CD4-positive, alpha-beta T cell treated with Interleukin-17A for 1 hour (primary cell): ENCODE measurements at regions not wholly inside any gene's neighbourhood (a gene's known extent, or its start where the extent isn't known, plus 50 kb on each side); places are given as distances from the start of the nearest gene placed in this dataset.
A peak's percentile ranks its signal among the peaks of the same experiment; 100 is the strongest.
"Not testable (repeated sequence)": the region's sequence is repeated elsewhere in the genome, so short reads cannot be mapped to it uniquely, and the experiment has no call there.

Experiments
- DNase-seq: peaks from one replicate; pipeline ENCODE4 v3.0.0-alpha.2; 2020

DNA sequence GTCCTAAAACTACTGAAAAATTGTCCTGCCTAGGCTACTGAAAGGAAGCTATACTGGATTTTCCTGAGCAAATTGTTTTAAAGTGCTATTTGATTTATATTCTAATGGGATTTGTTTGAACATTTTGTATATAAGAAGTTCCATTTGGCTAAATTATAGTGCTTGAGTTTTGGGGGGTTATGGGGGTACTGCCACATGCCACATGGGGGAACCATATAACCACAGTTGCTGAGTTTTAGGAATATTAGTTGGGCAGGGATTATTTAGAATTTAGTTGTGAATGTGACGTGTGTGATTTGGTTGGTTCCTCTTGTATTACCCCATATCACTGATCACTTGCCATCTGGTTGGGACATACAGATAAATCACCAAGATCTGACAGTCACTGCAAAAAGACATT is 224.5 kb upstream of the TAPT1 start:
- DNase-seq: no peak

DNA sequence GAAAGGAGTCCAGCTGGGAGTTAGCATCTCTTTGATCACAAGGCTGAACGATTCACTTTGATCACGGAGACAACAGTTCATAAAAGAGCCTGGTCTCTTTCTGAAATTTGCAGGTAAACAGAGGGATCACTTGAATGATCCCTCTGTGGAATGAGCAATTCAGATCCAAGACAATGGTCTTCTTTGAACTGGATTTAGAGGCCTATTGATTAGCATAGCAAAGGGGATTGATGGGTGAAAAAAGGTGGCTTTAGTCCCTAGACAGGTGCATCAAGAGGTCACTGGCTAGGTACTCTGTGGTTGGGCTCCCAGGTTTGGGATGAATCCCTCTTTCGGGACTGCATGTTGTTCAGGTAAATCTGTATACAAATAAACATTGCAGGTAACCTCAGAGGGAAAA is 223.8 kb upstream of the TAPT1 start:
- DNase-seq: no peak

- no peak for DNase-seq
Measured at GRCh38 chr4:16449406-16449805, 223.1 kb upstream of the TAPT1 start.

- DNase-seq: no peak
Measured at GRCh38 chr4:16448241-16448840, 222.1 kb upstream of the TAPT1 start.

- DNase-seq: peak; percentile 35
Measured at GRCh38 chr4:16443504-16444088, 217.3 kb upstream of the TAPT1 start.

DNA sequence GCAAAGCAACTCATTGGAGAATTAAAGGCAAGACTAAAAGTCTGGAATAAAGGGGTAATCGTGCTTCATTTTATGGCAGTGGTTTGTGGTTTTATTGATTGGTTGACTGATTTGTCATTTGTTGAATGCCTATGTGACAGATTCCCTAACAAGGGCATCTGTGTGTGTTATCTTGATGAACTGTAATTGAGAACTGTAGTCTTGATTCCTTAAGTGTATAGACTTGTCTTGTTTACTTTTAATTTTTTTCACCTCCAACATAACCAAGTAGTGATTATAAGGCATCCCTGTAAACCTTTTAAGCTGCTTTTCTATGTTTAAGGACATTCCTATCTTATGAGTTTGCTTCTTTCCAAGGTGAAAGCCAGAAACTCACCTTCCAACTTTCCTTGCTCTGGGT is 216.0 kb upstream of the TAPT1 start:
- DNase-seq: no peak

DNA sequence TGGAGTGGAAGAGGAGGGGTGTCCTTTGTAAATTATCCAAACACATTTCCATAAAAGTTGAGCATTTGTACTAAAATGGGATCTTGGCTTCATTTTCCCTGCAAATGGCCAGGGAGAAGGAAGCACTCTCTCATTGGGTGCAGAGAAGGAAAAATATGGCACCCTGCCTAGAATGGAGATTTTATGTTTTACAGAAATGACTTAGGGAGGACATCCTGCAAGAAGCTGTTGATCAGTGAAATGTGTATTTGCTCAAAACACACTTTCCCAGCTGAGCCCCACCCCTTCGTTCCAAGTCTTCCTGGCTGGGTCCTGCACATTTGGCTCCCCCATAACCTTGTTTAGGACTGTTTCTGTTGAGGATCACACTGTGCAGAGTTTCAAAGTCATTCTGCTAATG is 213.5 kb upstream of the TAPT1 start:
- DNase-seq: no peak

DNA sequence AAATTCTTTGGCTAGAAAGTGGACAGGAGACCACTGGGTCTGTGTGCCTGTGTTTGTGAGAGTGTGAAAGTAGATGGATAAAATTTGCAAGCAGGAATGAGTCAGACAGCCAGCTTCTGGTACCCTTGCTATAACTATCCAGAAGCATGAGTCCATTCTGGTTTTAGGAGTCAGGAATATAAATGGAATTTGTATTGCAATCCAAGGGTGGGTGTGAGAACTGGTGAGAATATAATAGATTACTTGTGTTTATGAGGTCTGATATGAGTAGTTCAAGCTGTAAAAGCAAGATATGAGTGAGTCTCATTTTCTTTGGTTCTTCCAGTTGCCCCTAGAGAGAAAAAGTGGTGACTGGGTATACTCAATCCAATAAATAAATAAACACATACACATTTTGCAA is 212.7 kb upstream of the TAPT1 start:
- no peak for DNase-seq

DNA sequence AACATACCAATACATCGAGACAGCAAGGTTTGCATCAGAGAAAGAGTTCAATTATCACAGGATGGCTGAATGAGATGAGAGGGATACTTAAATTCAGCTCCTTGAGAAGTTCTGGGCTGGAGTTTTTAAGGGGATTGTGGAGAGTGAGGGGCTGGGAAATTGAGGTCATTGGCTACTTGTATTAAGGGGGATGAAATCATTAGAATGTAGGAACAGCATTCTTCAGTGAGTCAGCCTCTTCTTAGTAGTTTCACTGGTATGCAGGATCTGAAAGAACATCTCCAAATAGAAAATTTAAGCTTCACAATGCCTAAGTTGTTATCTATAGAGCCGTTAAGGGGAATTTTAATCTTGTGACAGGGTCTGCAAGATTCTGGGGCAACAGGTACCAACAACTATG is 211.6 kb upstream of the TAPT1 start:
- DNase-seq: no peak

DNA sequence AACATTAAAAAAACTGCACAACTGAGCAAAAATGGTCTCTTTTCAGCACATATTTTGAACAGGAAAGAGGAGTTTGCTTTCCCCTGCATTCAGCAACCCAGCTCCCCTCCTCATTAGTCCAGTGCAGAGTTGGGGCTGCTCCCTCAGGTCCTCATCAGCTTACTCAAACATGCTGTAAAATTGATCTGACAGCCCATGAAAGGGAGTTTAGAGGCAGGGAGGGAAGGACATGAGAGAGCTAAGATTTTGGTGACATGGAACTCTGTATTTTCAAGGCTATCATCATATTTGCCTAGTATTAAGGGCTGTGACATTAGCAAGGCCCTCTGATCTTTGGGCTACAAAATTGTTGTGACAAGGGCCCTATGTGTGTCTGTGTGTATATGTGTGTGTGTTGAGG is 205.6 kb upstream of the TAPT1 start:
- no peak for DNase-seq

DNA sequence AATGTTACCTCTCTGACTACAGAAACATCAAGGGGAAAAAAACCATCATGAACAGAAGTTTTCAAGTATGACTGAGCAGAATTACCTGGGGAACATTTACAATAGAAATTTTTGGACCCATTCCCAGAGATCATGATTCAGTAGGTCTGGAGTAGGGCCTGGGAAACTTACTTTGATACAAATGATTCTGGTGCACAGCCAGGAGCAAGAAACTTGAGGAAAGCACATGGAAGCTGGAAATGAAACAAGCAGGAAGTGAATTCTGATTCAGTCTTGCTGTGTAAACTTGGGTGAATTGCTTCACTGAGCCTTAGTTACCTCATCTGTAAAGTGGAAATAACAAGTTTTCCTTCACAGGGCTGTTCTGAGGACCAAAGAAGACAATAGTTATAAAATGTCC is 192.5 kb upstream of the TAPT1 start:
- no peak for DNase-seq

DNA sequence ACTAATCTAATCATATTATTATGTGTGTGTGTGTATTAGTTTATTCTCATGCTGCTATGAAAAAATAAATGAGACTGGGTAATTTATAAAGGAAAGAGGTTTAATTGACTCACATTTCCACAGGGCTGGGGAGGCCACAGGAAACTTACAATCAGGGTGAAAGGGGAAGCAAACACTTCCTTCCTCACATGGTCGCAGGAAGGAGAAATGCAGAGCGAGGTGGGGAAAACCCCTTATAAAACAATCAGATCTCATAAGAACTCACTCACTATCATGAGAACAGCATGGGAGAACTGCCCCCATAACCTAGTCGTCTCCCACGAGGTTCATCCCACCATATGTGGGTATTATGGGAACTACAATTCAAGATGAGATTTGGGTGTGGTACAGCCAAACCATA is 190.9 kb upstream of the TAPT1 start:
- DNase-seq: no peak

DNA sequence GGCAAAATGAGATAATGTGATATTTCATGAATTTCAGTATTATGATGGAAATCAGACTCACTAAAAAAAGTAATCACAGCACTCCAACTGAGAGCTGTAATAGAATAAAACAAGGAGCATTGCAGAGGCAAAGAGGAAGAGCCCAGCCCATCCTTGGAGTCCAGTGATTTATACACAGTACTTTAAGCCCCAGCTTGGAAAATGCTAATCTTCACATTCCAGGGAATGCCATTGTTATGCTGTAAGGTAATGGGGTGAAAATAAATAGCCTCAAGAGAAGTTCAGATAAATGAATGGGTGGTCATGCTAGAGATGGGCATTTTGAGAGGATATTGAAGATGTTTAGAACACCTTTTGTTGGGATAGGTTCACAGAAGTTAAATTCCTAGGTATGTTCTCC is 190.3 kb upstream of the TAPT1 start:
- no peak for DNase-seq

GRCh38 chr4:16415751-16416150 is 189.5 kb upstream of the TAPT1 start:
- DNase-seq: no peak

DNA sequence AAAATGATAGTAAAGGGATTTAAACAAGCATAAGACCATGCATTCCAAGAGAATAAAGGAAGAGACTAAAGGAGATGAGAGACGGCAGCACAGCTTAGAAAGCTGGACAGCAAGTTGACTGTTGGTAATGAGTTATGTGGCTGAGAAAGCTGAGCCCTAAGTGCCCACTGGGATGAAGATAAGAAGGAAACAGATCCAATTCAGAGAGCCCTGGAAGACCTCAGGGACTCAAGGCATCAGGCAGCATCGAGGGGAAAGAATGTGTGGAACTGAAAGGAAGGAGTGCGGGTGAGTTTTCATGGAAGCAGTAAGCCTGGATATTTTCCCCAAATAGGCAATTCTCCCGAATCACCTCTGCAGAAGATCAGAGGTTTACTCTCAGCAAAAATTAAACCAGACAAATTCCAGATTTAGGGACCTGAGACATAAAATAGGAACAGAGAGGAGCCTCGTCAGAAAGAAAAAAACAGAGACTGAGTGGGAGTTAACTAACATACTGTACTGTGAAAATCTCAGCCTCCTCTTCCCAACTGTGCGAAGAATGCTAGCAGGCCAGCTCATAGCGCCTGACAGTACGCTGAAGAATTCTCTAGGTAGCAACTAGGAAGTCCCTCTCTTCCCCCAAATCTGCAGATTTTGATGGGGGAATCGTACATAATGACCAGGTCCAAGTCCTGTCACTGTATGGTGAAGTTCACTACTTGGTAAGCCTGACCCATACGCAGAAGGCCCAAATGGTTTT is 187.7 kb upstream of the TAPT1 start:
- DNase-seq: no peak

- DNase-seq: no peak
Measured at GRCh38 chr4:16411501-16412085, 185.3 kb upstream of the TAPT1 start.

GRCh38 chr4:16393216-16393615 is 166.9 kb upstream of the TAPT1 start:
- DNase-seq: not testable (repeated sequence)

GRCh38 chr4:16391196-16391595 is 164.9 kb upstream of the TAPT1 start:
- no peak for DNase-seq

GRCh38 chr4:16387448-16387847 is 161.2 kb upstream of the TAPT1 start:
- no peak for DNase-seq

GRCh38 chr4:16386711-16387320 is 160.5 kb upstream of the TAPT1 start:
- no peak for DNase-seq

- DNase-seq: no peak
Measured at GRCh38 chr4:16384576-16384975, 158.3 kb upstream of the TAPT1 start.

GRCh38 chr4:16382571-16382970 is 156.3 kb upstream of the TAPT1 start:
- DNase-seq: no peak

- no peak for DNase-seq
Measured at GRCh38 chr4:16377887-16378286, 151.6 kb upstream of the TAPT1 start.

DNA sequence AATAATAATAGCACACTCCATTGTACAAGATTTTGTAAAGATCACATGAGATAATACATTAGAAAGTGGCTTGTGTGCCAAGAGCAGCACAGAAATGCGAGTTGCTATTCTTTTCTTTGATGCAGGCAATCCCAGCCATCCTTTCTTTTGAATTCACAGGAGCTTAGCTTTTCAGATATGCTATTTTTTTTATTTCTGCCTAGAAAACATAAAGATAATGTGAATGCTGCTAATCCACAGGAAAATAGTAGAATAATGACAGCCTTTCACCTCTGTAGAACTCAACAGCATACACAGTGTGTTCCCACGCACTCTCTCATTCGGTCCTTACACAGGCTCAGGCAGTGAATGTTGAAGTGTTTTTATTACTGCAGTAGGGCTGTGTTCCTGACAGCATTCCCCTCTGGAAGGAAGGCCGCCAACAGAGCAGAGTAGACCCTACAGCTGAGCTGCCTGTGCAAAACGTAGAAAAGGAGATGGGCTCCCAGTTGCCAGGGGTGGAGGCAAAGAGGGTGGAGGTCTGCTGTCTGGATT is 138.8 kb upstream of the TAPT1 start:
- DNase-seq: no peak
